Gastrocnemius medialis (tissue), 4 donors: ENCODE measurements at regions not wholly inside any gene's neighbourhood (a gene's known extent, or its start where the extent isn't known, plus 50 kb on each side); places are given as distances from the start of the nearest gene placed in this dataset.

Experiments used
- POLR2A ChIP-seq, 2 donors: fragments of 450-650 bp; IDR thresholded peaks; one replicate each; pipeline ENCODE4 v1.6.1; 2017; ENCODE audit warnings: antibody characterized with exemption in 2 of 2, mild to moderate bottlenecking in 2 of 2, moderate library complexity in 2 of 2
- TF ChIP-seq, protein P1 (sequence below), 5 experiments: fragments of 450-650 bp in 3 of 5; fragments of 200-600 bp in 2 of 5; sonication (generic) in 2 of 5; IDR thresholded peaks in 4 of 5; conservative IDR thresholded peaks in 1 of 5; 1 replicate in 4 of 5; 2 replicates in 1 of 5; pipeline ENCODE4 v1.5.1; 2016 to 2019; ENCODE audit warnings: antibody characterized with exemption in 5 of 5, mild to moderate bottlenecking in 3 of 5, moderate library complexity in 3 of 5

DNA sequence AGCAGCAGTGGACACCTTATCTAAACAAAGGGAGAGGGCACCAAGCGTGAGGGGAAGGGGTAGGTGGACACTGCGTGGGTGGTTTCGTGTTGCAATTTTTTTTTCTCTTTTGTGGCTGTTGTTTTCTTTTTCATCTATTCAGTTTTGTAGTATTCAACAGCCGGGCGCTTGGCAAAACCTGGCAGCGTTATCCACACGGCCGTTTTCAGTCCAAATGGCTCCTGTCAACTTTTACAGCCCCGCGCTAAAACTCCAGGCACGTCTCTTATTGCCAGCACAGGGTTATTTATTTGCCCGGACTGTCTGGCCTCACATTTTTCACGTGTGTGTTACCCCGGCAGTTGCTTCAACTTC, 192.2 kb downstream of the BCOR start:
- TF ChIP-seq, protein P1, sequence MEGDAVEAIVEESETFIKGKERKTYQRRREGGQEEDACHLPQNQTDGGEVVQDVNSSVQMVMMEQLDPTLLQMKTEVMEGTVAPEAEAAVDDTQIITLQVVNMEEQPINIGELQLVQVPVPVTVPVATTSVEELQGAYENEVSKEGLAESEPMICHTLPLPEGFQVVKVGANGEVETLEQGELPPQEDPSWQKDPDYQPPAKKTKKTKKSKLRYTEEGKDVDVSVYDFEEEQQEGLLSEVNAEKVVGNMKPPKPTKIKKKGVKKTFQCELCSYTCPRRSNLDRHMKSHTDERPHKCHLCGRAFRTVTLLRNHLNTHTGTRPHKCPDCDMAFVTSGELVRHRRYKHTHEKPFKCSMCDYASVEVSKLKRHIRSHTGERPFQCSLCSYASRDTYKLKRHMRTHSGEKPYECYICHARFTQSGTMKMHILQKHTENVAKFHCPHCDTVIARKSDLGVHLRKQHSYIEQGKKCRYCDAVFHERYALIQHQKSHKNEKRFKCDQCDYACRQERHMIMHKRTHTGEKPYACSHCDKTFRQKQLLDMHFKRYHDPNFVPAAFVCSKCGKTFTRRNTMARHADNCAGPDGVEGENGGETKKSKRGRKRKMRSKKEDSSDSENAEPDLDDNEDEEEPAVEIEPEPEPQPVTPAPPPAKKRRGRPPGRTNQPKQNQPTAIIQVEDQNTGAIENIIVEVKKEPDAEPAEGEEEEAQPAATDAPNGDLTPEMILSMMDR (IDR thresholded peaks at IDR 0.05 in 4 of 5, conservative IDR thresholded peaks at IDR 0.05 in 1 of 5), result no peak
- TF ChIP-seq POLR2A (IDR thresholded peaks at IDR 0.05), result no peak
